ENCODE measurements at regions not wholly inside any gene's neighbourhood (a gene's known extent, or its start where the extent isn't known, plus 50 kb on each side); places are given as distances from the start of the nearest gene placed in this dataset.

- TF ChIP-seq REST (IDR thresholded peaks at IDR 0.05; ENCODE audit: insufficient read depth in 1 of 2, low read depth in 2 of 2, low read length in 2 of 2), result no peak
- no peak for TF ChIP-seq SIN3A (IDR thresholded peaks at IDR 0.05; ENCODE audit: borderline replicate concordance, insufficient read depth, low read length)
- no peak for TF ChIP-seq TAF1 (IDR thresholded peaks at IDR 0.05; ENCODE audit: borderline replicate concordance, insufficient read depth, low read length)
- no peak for TF ChIP-seq POLR2AphosphoS5 (IDR thresholded peaks at IDR 0.05; ENCODE audit: low read depth, low read length)
- no peak for TF ChIP-seq FOXP2 (optimal IDR thresholded peaks at IDR 0.05; ENCODE audit: borderline replicate concordance, extremely low read depth, extremely low read length, insufficient read depth)
Measured at GRCh38 chr13:109271061-109271460, 515.3 kb downstream of the IRS2 start.
